HUES64 (cell line): ENCODE measurements at regions not wholly inside any gene's neighbourhood (a gene's known extent, or its start where the extent isn't known, plus 50 kb on each side); places are given as distances from the start of the nearest gene placed in this dataset.
"Not testable (repeated sequence)": the region's sequence is repeated elsewhere in the genome, so short reads cannot be mapped to it uniquely, and the experiment has no call there.

Experiments
- H3K27ac ChIP-seq: 2 replicates; pipeline ENCODE4 v1.7.0; 2013; ENCODE audit warnings: low read depth, low read length, inconsistent platforms
- H3K27me3 ChIP-seq: 2 replicates; pipeline ENCODE4 v1.6.1; 2013; ENCODE audit warnings: mild to moderate bottlenecking, low read length; ENCODE audit not compliant: insufficient read depth
- H3K36me3 ChIP-seq: 2 replicates; pipeline ENCODE4 v1.6.1; 2013; ENCODE audit warnings: mild to moderate bottlenecking, low read length; ENCODE audit not compliant: insufficient read depth
- H3K4me1 ChIP-seq: 2 replicates; pipeline ENCODE4 v1.6.1; 2013; ENCODE audit warnings: mild to moderate bottlenecking, low read length, moderate library complexity; ENCODE audit not compliant: insufficient read depth
- H3K4me3 ChIP-seq: 2 replicates; pipeline ENCODE4 v1.5.1; 2013; ENCODE audit warnings: mild to moderate bottlenecking, low read length, moderate library complexity
- H3K9ac ChIP-seq: 2 replicates; pipeline ENCODE4 v1.6.1; 2013; ENCODE audit warnings: mild to moderate bottlenecking, low read depth, low read length
- H3K9me3 ChIP-seq: 2 replicates; pipeline ENCODE4 v1.6.1; 2013; ENCODE audit warnings: low read depth, low read length; ENCODE audit not compliant: insufficient read depth
- WGBS: fragments of 150-250, 120-280 bp; methylation state at CpG from one replicate; pipeline ENCODE4 v1.1.7; 2013; ENCODE audit warnings: missing lambda C conversion rate; 5-methylcytosine and 5-hydroxymethylcytosine counted together

DNA sequence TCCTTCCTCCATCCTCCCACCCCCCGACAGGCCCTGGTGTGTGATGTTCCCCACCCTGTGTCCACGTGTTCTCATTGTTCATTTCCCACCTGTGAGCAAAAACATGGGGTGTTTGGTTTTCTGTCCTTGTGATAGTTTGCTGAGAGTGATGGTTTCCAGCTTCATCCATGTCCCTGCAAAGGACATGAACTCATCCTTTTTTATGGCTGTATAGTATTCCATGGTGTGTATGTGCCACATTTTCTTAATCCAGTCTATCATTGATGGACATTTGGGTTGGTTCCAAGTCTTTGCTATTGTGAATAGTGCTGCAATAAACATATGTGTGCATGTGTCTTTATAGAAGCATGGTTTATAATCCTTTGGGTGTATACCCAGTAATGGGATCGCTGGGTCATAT lies 587.6 kb downstream of the EDEM1 start:
- not testable (repeated sequence) for H3K36me3 ChIP-seq, H3K9me3 ChIP-seq, H3K27ac ChIP-seq, H3K9ac ChIP-seq, H3K4me1 ChIP-seq, H3K27me3 ChIP-seq, H3K4me3 ChIP-seq
- WGBS: 97% methylated on average over 2 of the region's 3 CpGs

DNA sequence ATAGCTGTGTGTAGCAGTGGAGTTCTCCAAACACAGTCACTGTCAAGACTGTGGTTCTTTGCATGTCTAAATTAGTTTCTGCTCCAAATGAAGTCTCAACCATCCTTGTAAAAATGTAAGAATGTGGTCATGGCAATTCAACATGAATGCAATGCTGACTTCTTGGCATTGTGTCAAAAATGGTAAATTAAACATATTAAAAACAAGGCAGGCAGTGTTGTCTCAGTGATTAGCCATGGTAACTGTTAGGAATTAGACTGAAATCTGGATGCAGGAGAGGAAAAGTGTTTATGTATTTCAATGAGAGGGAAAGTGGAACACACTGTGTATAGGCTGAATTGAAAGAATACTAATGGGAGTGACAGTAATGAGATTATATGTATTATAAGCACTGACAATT lies 597.2 kb downstream of the EDEM1 start:
- Histone ChIP-seq H3K36me3 (no peaks in the 10 kb centered on the region), H3K27ac (no peak overlapping the region), H3K9ac (no peak overlapping the region), H3K27me3 (no peaks in the 10 kb centered on the region), H3K4me1 (no peaks in the 10 kb centered on the region), H3K4me3 (no peak overlapping the region), H3K9me3 (no peaks in the 10 kb centered on the region)

DNA sequence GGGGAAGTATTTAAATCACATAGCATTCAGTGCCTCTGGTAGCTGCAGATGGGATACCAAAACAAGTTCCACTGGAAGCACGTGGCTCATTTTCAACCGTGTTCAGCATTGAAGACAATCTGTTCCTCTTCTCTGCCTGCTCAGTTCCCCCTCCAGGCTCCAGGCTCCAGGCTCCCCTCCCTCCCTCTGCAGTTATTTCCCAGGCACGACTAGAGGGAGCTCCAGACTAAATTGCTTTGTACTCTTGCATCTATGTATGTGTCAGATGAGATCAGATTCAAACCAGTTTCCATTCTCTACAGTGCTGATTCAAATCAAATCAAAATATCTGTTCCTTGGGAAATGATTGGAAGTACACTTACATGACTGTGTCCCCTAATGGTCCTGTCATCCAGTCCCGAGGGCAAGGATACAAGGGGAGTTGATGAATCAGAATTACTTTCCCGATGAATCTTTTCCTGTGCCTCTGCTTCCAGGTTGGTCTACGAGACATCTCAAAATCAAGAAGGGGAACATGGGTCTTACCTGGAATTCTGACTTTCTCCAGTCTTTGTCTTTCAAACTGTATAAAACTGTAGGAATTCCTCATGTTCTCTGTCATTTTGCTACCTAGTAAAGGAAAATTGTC lies 600.5 kb downstream of the EDEM1 start:
- Histone ChIP-seq H3K9ac (no peak overlapping the region), H3K27me3 (no peaks in the 10 kb centered on the region), H3K36me3 (no peaks in the 10 kb centered on the region), H3K27ac (no peak overlapping the region), H3K9me3 (no peaks in the 10 kb centered on the region), H3K4me1 (no peaks in the 10 kb centered on the region), H3K4me3 (no peak overlapping the region)
- WGBS: 56% methylated on average over 6 of the region's 6 CpGs

DNA sequence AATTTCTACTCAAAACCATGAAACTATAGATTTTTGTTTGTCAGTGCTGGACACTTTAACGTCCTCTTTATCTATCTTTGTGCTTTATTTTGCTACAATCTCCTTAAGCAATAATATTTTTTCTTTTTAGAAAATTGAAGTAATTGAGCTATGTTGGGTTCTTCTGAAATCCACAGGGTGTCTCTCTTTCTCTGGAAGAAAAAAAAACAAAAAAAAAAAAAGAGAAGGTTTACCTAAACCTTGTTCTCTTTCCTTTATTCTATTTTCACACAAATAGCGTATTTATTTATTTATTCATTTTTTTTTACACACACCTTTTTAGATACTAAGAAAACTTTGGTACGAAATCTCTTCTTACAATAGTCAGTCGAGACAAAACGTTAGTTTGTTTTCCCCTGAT lies 601.0 kb downstream of the EDEM1 start:
- H3K27ac ChIP-seq: no peak overlapping the region
- H3K4me3 ChIP-seq: no peak overlapping the region
- 70% methylated on average over 4 of the region's 5 CpGs for WGBS
- no peaks in the 10 kb centered on the region for H3K4me1 ChIP-seq
- no peaks in the 10 kb centered on the region for H3K36me3 ChIP-seq
- H3K27me3 ChIP-seq: no peaks in the 10 kb centered on the region
- no peak overlapping the region for H3K9ac ChIP-seq
- no peaks in the 10 kb centered on the region for H3K9me3 ChIP-seq

DNA sequence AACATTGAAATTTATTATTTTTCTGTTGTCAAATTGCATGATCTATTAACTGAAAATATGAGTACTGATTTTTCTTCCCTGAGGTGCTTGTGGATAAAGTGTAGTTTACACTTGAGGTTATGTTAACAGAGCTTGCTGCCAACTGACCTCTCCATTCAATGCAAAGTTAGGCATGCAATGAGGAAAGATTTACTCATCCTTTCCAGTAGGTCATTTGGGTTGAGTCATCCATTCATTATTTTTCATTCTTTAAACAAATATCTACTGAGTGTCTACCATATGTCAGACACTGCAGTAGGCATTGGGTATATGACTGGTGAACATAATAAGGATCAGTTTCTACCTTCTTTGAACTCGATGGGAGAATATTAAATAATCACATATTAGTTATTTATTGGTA lies 604.1 kb downstream of the EDEM1 start:
- H3K27ac ChIP-seq: no peak overlapping the region
- WGBS: no CpG with 5 or more reads among the region's 1 CpG
- H3K27me3 ChIP-seq: no peaks in the 10 kb centered on the region
- H3K4me3 ChIP-seq: no peak overlapping the region
- H3K4me1 ChIP-seq: no peaks in the 10 kb centered on the region
- H3K36me3 ChIP-seq: no peaks in the 10 kb centered on the region
- H3K9ac ChIP-seq: no peak overlapping the region
- no peaks in the 10 kb centered on the region for H3K9me3 ChIP-seq

DNA sequence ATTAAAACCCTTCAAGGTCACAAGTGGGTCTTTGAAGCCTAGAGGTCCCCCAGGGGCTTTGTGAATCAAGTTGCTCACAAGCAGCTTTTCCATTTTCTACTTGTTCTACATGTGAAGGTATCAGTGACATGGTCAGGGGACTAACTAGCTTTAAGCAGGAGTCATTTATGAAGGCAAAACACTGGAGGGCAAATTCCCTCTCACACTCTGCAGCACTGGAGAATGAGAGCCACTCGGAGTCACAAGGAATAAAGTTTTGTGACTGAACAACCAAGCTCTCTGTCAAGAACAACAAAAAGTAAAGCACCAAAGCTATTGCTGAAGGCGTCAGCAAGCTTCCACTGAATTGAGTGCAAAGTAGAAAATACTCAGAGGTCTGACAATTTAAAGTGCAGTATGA lies 609.0 kb downstream of the EDEM1 start:
- Histone ChIP-seq H3K4me3 (no peak overlapping the region), H3K27me3 (no peaks in the 10 kb centered on the region), H3K9ac (no peak overlapping the region), H3K36me3 (no peaks in the 10 kb centered on the region), H3K4me1 (no peaks in the 10 kb centered on the region), H3K9me3 (no peaks in the 10 kb centered on the region), H3K27ac (no peak overlapping the region)
- 85% methylated on average over 2 of the region's 2 CpGs for WGBS

DNA sequence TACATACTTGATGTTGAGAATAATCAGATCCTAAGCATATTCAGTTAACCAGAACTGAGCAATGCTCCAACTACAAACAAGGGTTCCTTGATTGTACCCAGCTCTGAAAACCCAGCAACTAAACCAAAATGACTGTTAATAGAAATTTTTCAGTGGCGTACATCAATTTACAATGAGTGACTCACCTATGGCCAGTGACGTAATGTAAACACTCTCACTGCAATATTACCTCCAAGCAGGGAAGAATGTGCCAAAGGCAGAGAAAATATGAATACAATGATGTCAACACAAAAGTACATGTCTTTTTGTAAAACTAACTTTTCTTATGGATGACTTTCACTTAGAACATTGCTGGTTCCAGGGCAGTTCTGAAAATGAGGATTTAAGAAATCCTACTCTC lies 611.3 kb downstream of the EDEM1 start:
- H3K36me3 ChIP-seq: no peaks in the 10 kb centered on the region
- H3K9me3 ChIP-seq: no peaks in the 10 kb centered on the region
- no peaks in the 10 kb centered on the region for H3K4me1 ChIP-seq
- no peak overlapping the region for H3K9ac ChIP-seq
- H3K4me3 ChIP-seq: no peak overlapping the region
- no peaks in the 10 kb centered on the region for H3K27me3 ChIP-seq
- H3K27ac ChIP-seq: no peak overlapping the region
- WGBS: 97% methylated on average over 2 of the region's 2 CpGs

DNA sequence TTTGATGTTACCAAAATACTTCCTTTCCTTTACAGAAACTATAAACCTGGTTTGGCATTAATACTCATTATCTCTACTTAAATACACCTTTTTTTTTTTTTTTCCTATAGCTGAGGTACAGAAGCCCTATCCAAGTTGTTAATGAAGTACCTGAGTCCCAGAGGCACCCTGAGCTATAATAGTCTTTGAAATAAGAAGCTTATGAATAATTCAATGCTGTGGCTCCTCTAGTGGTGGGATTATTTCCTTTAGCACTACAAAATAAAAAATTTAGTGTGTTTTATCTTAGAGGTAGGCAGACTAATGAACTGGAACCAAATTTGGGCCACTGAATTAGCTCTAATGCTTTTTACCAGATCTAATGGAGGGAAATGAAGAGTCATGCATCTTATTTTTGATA lies 611.9 kb downstream of the EDEM1 start:
- no peak overlapping the region for H3K27ac ChIP-seq
- no peaks in the 10 kb centered on the region for H3K27me3 ChIP-seq
- no peaks in the 10 kb centered on the region for H3K4me1 ChIP-seq
- H3K9ac ChIP-seq: no peak overlapping the region
- no peak overlapping the region for H3K4me3 ChIP-seq
- H3K36me3 ChIP-seq: no peaks in the 10 kb centered on the region
- no peaks in the 10 kb centered on the region for H3K9me3 ChIP-seq

DNA sequence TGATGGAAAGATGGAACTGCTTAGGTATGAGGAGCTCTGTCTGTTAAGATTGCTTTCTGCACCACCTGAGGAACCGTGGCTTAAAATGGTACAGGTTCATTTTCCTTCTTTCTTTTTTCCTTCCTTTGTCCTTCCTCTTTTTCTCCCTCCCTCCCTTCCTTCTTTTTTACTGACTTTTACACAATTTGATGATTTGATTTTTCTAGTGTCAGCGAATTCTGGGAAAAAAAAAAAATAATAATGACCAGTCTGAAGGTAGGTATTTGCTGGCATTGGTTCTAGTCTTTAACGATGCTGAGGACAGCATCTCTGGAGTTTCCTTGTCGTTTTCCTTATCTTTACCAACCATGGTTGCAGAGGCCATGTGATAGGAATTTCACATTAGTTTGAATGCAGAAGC lies 613.5 kb downstream of the EDEM1 start:
- Histone ChIP-seq H3K4me3 (no peak overlapping the region), H3K4me1 (no peaks in the 10 kb centered on the region), H3K9me3 (no peaks in the 10 kb centered on the region), H3K27ac (no peak overlapping the region), H3K27me3 (no peaks in the 10 kb centered on the region), H3K9ac (no peak overlapping the region), H3K36me3 (no peaks in the 10 kb centered on the region)
- WGBS: 93% methylated on average over 4 of the region's 4 CpGs

DNA sequence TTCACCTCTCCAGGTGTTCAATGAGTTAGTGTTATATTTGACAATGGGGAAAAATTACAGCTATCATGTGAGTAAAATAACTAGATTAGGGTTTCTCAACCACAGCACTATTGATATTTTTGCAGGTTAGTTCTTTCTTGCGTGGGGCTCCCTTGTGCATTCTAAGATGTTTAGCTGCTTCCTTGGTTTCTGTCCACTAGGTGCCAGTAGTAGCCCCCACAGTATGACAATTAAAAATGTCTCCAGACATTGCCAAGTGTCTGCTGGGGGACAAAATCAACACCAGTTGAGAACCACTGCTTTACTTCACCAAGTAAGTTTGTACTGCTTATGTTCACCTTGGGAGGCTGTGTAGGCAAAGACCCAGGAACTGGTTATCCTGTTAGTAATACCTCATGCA lies 618.7 kb downstream of the EDEM1 start:
- H3K4me1 ChIP-seq: no peaks in the 10 kb centered on the region
- no peaks in the 10 kb centered on the region for H3K27me3 ChIP-seq
- no peaks in the 10 kb centered on the region for H3K36me3 ChIP-seq
- no peaks in the 10 kb centered on the region for H3K9me3 ChIP-seq
- no peak overlapping the region for H3K4me3 ChIP-seq
- H3K27ac ChIP-seq: no peak overlapping the region
- WGBS: 88% methylated on average over 1 of the region's 1 CpG
- H3K9ac ChIP-seq: no peak overlapping the region

DNA sequence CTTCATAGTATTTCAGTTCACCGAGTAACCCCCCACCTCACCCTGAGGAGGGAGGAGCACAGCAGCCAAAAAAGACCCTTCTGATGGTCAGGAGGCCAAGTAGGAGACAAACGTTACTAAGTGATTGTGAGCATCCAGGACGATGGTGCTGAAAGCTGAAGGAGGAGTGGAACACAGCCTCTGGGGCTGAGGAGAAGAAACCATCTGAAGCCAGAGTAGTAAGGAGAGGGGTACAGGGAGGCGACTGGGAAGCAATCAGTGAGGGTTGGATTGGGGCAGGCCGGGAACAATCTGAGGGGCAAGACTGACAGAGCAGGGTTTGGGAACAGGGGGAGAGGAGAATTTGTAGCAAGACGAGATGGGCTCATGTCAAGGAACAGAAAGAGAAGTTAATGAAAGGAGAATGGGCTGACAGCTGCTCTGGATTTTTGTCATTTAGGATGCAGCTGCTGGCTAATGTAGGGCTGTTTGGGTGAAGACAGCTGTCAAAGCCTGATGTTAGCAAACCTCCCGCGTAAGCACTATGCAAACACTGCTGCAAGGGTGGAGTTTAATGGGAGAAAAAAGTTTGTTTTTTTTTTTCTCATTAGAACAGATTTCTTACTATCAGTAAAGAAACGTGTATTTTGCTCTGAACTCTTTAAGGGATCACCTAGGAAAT lies 622.2 kb downstream of the EDEM1 start:
- no peaks in the 10 kb centered on the region for H3K36me3 ChIP-seq
- whole genome bisulfite sequencing: 86% methylated on average over 9 of the region's 9 CpGs
- H3K27ac ChIP-seq: no peak overlapping the region
- H3K9ac ChIP-seq: no peak overlapping the region
- H3K4me1 ChIP-seq: no peaks in the 10 kb centered on the region
- no peaks in the 10 kb centered on the region for H3K27me3 ChIP-seq
- no peak overlapping the region for H3K4me3 ChIP-seq
- no peaks in the 10 kb centered on the region for H3K9me3 ChIP-seq

DNA sequence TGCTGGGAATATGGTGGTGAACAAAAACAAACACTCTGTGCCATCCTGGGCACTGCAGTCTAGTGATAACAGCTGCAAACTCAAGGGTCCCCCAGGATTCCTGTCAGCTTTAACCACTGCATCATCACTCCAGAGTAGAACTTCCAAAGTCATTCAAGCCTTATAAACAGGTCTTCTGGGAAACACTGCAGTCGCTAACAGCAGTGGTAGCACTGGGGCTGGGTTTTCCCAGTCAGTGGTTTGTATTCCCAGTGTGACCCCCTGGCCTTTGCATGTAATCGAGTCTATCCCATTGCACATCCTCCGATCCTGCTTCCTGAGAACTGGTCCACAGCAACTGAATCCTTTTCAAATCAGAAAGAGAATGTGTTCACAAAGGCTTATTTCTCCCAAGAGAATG lies 623.5 kb downstream of the EDEM1 start:
- H3K27ac ChIP-seq: no peak overlapping the region
- no peaks in the 10 kb centered on the region for H3K9me3 ChIP-seq
- H3K4me1 ChIP-seq: no peaks in the 10 kb centered on the region
- no peak overlapping the region for H3K9ac ChIP-seq
- WGBS: 96% methylated on average over 3 of the region's 3 CpGs
- H3K4me3 ChIP-seq: no peak overlapping the region
- no peaks in the 10 kb centered on the region for H3K27me3 ChIP-seq
- no peaks in the 10 kb centered on the region for H3K36me3 ChIP-seq
